ENCODE measurements at regions not wholly inside any gene's neighbourhood (a gene's known extent, or its start where the extent isn't known, plus 50 kb on each side); places are given as distances from the start of the nearest gene placed in this dataset.

DNA sequence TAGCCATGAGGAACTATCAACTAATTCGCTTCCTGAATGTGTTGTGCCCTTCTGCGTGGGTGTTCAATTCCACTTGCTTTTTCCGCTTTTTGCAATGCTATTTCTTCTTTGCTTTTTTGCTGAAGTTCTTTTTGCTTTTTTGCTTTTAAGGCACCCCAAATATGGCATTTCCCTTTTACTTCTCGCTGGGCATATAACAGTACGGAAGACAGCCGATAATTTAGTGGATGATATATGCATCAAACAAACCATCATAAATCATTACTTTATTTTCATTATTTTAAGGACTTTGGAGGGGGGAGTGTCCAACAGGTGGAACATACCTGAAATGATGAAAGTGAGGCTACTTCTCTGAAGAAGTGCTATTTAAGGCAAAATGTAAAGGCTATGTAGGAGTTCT, 277.0 kb upstream of the MTPN start:
- no peak for DNase-seq (ENCODE audit: low read depth)

DNA sequence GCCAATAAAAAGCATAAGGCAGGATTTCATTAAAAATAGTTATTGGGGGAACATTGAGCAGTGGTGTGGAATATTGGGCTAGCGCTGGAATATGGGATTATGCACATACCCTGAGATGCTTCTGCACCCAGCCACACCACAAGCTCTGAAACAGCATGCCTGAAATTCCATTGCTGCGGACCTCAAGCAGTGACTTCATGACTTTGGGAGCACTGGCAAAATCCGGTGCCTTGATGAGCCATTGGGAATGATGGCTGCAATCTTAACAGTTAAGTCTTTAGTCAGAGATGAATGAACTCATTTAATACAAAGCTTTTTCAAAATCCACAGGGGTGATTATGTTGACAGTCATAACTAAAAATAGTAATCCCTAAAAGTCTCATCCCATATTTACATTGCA, 274.7 kb upstream of the MTPN start:
- DNase-seq (ENCODE audit: low read depth) = no peak

DNA sequence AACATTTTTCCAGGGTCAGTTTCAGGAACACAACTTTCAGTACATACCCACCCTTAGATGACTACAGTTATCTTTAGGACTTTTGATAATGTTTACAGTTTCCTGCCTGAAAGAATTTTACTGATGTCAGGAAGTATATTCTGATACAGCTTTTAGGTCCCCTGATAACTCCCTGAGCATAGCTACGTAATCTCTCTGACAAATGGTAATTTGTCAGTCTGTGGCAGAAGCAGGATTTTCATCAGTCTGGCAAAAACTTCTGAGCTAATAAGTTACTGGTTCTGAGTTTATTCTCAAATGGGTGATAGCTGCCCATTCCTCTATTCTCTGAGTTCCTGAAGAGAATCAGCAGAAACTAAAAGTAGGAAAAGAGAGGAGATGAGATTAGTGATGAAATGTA, 270.1 kb upstream of the MTPN start:
- DNase-seq (ENCODE audit: low read depth) = no peak

- DNase-seq (ENCODE audit: low read depth) = no peak
Observed at GRCh38 chr7:136245327-136246004, 268.3 kb upstream of the MTPN start.

DNA sequence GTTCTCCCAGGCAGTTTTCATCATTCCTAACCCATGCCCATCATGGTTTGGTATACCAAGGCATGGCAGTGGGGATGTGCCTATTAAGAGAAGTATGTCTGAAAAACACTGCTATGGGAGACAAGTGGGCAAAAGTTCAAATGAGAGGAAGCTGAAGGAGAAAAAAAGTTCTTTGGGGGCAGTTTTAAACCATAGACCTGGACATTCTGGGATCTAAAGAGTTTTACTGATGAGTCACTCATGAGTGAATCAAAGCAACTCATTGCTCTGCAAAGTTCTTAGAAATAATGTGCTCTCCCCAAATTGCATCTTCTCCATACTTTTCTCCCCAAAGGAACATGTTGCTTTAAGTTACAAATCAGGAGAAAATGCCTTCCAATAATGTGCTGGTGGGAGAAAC, 256.9 kb upstream of the MTPN start:
- DNase-seq (ENCODE audit: low read depth) = no peak

DNA sequence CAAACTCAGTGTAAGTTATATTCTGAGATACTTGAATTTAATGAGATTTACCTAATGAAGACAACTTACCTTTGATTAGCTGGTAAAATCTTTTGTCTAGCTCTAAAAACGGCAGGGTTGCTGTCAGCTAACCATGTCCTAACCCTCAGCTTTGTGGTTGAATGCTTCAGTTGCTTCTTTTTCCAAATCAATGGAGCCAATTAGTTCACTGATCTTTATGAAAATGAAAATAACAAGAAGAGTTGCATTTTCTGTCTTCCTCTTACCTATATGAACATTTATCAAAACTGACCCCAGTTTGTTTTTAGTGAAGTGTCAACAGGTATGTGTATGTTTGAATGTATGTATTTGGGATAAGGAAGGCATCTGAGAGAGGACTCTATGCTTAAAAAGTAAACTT, 253.1 kb upstream of the MTPN start:
- DNase-seq (ENCODE audit: low read depth) = no peak

DNA sequence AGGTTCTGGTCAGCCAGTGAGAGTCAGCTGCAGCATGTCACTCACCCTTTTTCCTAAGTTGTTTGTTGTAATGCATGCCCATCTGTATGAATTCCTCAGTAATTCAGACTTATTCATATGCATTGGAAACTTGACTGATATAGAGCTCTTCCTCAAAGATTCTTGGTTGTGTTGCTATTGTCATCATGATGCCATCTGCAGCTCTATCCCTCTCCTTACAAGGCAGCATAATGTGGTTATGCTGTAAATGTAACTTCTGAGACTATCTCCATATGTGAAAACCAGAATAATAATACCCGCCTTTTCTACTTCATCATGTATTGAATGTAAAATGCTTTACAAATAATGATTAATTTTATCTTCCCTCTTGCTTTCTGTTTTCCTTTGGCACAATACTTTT, 252.6 kb upstream of the MTPN start:
- DNase-seq (ENCODE audit: low read depth) = no peak

DNA sequence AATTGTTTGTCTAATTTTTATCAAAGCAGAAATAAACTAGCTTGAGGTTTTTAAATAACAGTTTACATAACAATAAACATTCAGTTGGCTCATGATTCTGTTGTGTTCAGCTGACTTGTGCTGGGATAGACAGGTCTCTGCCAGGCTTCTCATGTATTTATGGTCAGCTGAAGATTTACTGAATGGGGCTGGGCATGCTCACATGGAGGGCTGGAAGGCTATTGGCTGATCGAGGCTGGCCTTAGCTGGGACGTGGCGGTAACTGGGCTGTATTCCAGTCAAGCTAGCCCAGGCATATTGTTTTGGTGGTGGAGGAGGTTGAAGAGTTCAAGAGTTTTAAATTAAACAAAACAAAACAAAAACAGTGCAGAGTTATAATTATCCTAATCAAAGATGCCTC, 251.0 kb upstream of the MTPN start:
- no peak for DNase-seq (ENCODE audit: low read depth)

- DNase-seq (ENCODE audit: low read depth) = no peak
Observed at GRCh38 chr7:136214356-136214755, 237.2 kb upstream of the MTPN start.

GRCh38 chr7:136213012-136213411, 235.9 kb upstream of the MTPN start:
- no peak for DNase-seq (ENCODE audit: low read depth)

- no peak for DNase-seq (ENCODE audit: low read depth)
Observed at GRCh38 chr7:136210664-136211063, 233.5 kb upstream of the MTPN start.

GRCh38 chr7:136210079-136210478, 232.9 kb upstream of the MTPN start:
- DNase-seq (ENCODE audit: low read depth) = no peak

DNA sequence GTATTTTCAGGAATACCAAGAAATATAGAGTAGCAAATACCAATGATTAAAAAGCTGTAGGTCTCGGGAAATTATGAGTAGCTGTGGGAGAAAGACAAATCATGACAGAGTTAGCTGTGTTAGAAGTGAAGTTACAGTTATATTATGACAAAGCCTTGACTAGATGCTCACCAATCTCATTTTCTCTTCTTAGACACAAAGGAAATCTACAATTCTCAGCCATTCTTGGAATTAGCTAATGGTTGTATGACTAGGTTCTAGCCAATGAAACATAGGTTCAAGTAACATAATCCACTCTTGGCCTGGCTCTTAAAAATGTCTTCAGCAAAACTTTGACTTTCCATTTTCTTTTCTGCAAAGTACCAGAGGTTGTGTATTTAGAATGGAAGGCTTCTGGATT, 228.8 kb upstream of the MTPN start:
- DNase-seq (ENCODE audit: low read depth) = no peak

DNA sequence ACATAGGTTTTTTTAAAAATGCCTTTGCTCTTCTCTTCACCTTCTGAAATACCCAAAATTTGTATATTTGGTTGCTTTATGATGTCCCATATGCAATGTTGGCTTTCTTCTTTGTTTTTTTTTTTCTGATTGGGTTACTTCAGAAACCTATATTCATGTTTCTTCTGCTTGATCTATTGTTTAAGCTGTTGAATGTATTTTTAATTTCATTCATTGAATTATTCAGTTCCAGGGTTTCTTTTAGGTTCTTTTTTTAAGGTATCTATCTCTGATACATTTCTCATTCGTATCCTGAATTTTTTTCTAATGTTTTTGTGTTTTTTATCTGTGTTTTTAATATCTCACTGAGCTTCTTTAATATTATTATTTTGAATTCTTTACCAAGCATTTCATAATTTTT, 221.0 kb upstream of the MTPN start:
- DNase-seq (ENCODE audit: low read depth) = no peak

DNA sequence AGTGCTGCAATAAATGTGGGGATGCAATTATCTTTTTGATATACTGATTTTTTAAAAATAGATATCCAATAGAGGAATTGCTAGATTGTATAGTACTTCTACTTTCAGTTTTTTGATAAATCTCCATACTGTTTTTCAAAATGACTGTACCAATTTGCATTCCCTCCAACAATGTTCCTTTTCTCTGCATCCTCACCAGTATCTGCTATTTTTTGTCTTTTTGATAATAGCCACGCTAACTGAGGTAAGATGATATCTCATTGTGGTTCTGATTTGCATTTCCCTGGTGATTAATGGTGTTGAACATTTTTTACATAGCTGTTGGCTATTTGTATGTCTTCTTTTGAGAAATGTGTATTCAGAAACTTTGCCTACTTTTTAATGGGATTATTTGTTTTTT, 217.7 kb upstream of the MTPN start:
- no peak for DNase-seq (ENCODE audit: low read depth)

GRCh38 chr7:136193940-136194339, 216.8 kb upstream of the MTPN start:
- DNase-seq (ENCODE audit: low read depth) = no peak

- no peak for DNase-seq (ENCODE audit: low read depth)
Observed at GRCh38 chr7:136189506-136189998, 212.4 kb upstream of the MTPN start.

GRCh38 chr7:136186281-136186680, 209.1 kb upstream of the MTPN start:
- DNase-seq (ENCODE audit: low read depth) = no peak

DNA sequence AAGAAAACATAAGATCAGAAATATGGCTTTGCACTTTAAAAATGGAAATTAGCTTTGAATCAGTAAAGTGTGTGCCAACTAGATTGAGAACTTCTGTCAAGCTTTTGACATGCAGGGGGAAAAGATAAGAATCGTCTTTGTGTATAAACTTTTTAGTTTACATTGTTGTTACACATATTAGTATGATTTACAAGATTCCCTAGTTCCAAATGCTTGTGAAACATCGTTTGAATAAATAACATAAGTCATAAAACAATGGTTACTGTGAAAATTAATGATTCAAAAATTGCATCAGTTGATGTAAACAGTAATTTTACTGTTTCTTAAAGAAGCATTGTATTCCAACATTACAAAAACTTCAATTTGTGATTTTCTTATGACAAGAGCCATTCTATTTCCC, 207.6 kb upstream of the MTPN start:
- no peak for DNase-seq (ENCODE audit: low read depth)

DNA sequence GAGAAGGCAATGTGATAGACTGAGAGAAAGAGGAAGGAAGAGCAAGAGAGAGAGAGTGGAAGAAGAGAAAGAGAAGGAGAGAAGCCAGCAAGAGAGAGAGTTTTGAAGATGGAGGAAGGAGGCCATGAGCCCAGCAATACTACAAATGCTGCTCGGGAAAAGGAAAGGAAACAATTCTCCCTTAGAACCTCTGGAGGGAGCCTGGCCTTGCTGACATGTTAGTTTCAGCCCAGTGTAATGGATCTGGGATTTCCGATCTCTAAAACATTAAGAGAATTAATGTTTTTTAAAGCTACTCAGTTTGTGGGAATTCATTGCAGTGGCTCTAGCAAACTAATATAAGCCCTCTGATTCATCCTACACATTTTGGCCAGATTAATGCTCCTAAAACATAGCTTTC, 206.8 kb upstream of the MTPN start:
- no peak for DNase-seq (ENCODE audit: low read depth)

GRCh38 chr7:136180984-136181383, 203.8 kb upstream of the MTPN start:
- DNase-seq (ENCODE audit: low read depth) = no peak

DNA sequence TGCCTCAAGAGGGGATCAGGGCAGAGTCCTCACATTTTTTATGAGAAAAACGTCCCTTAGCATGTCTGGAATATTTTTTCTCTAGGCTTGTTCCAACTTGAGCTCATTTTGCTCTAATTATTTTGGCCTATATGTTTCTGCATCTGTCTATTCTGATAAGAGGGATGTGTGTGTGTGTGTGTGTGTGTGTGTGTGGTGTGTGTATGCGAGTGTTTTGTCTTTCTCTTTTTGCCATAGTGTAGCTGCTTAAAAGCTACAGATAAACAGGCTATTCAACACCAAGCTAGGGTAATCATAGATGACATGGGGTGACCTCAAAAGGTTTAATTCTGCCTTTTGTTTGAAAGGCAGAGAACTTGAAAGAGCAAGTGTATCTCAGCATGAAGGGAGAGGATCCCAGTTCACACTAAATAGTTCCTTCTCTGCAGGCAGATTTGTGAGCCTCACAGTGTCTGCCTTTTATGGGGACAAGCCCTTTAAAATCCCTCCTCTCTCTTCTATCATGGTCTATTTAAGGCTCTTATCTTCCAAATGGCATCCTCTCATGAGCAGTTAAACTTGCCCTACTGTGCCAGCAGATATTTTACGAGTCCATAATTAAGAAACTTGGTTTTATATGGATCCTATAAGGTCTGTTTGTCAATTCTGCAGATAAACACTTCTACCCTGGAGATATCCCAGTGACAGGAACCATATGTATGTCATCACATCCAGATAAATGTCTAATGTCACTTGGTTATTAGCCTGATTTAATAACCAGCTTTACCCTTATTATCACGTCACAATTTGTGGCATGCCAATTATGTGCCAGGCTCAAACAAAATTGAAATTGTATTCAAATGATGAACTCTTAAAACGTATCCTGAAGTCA, 202.9 kb upstream of the MTPN start:
- no peak for DNase-seq (ENCODE audit: low read depth)

GRCh38 chr7:136179154-136179553, 202.0 kb upstream of the MTPN start:
- DNase-seq (ENCODE audit: low read depth) = no peak

Measured in activated T-cell treated with anti-CD3 and anti-CD28 coated beads for 24 hours (primary cell).